Endothelial cell of umbilical vein (primary cell): ENCODE measurements at regions not wholly inside any gene's neighbourhood (a gene's known extent, or its start where the extent isn't known, plus 50 kb on each side); places are given as distances from the start of the nearest gene placed in this dataset.

Experiments
- EZH2 ChIP-seq: IDR thresholded peaks from 2 replicates; pipeline ENCODE4 v1.6.1; 2012; ENCODE audit warnings: borderline replicate concordance, low read depth, mild to moderate bottlenecking, moderate library complexity, low read length, inconsistent platforms; ENCODE audit not compliant: severe bottlenecking
- GATA2 ChIP-seq: IDR thresholded peaks from 2 replicates; pipeline ENCODE4 v1.7.0; 2011; ENCODE audit warnings: low read depth, mild to moderate bottlenecking, moderate library complexity, mixed read lengths, low read length; ENCODE audit not compliant: insufficient read length, insufficient read depth
- JUN ChIP-seq: IDR thresholded peaks from 2 replicates; pipeline ENCODE4 v1.6.1; 2011; ENCODE audit warnings: borderline replicate concordance, low read depth; ENCODE audit not compliant: insufficient read length, insufficient read depth
- MYC ChIP-seq: IDR thresholded peaks from one replicate; pipeline ENCODE4 v1.6.1; 2011; ENCODE audit warnings: mild to moderate bottlenecking, low read depth, low read length
- POLR2A ChIP-seq: IDR thresholded peaks from 2 replicates; pipeline ENCODE4 v1.6.1; 2012; ENCODE audit warnings: low read depth, mild to moderate bottlenecking, control low read depth, low read length
- POLR2AphosphoS5 ChIP-seq: IDR thresholded peaks from 2 replicates; pipeline ENCODE4 v1.6.1; 2012; ENCODE audit warnings: low read depth, mild to moderate bottlenecking, control low read depth, low read length, moderate library complexity; ENCODE audit not compliant: insufficient read depth
- TF ChIP-seq, protein P1 (sequence below), 2 donors: IDR thresholded peaks; 1 replicate in 1 of 2; 2 replicates in 1 of 2; pipeline ENCODE4 v1.5.1; 2011; ENCODE audit warnings: low read length in 2 of 2, mild to moderate bottlenecking in 2 of 2, moderate library complexity in 2 of 2, control low read depth in 1 of 2, inconsistent platforms in 1 of 2, low read depth in 1 of 2; ENCODE audit not compliant: insufficient read depth in 1 of 2; ENCODE audit errors: extremely low read depth in 1 of 2
- TF ChIP-seq, protein P2 (sequence below): IDR thresholded peaks from 2 replicates; pipeline ENCODE4 v1.6.1; 2011; ENCODE audit not compliant: insufficient read depth, insufficient read length

DNA sequence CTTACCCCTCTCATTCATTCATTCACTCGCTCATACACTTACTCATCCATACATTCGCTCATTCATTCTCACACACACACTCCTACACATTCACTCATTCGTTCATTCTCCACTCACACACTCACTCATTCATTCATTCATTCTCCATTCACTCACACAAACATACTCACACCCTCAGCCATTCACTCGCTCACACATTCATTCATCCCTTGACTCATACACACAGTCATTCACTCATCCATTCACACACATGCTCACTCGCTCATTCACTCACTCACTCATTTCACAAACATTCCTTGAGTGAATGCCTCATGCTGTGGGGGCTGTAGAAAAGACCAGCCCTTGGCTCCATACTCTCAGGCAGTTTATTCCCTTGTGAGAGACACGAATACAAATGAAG, 151.1 kb upstream of the MAMLD1 start:
- TF ChIP-seq EZH2 (no peak), POLR2AphosphoS5 (no peak), MYC (no peak), POLR2A (no peak), GATA2 (no peak), JUN (no peak)
- TF ChIP-seq, protein P1, sequence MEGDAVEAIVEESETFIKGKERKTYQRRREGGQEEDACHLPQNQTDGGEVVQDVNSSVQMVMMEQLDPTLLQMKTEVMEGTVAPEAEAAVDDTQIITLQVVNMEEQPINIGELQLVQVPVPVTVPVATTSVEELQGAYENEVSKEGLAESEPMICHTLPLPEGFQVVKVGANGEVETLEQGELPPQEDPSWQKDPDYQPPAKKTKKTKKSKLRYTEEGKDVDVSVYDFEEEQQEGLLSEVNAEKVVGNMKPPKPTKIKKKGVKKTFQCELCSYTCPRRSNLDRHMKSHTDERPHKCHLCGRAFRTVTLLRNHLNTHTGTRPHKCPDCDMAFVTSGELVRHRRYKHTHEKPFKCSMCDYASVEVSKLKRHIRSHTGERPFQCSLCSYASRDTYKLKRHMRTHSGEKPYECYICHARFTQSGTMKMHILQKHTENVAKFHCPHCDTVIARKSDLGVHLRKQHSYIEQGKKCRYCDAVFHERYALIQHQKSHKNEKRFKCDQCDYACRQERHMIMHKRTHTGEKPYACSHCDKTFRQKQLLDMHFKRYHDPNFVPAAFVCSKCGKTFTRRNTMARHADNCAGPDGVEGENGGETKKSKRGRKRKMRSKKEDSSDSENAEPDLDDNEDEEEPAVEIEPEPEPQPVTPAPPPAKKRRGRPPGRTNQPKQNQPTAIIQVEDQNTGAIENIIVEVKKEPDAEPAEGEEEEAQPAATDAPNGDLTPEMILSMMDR (IDR thresholded peaks at IDR 0.05; ENCODE audit: extremely low read depth in 1 of 2, insufficient read depth in 1 of 2, low read depth in 1 of 2, low read length in 2 of 2): no peak
- TF ChIP-seq, protein P2, sequence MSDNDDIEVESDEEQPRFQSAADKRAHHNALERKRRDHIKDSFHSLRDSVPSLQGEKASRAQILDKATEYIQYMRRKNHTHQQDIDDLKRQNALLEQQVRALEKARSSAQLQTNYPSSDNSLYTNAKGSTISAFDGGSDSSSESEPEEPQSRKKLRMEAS: no peak
